Neuronal stem cell (in vitro differentiated cells): ENCODE measurements at regions not wholly inside any gene's neighbourhood (a gene's known extent, or its start where the extent isn't known, plus 50 kb on each side); places are given as distances from the start of the nearest gene placed in this dataset.

ENCODE experiments used
- DNase-seq: peaks from one replicate; pipeline ENCODE4 v3.0.0-alpha.2; 2013; ENCODE audit warnings: low spot score
- H2AFZ ChIP-seq: one replicate; pipeline ENCODE4 v1.6.1; 2013; ENCODE audit warnings: mild to moderate bottlenecking, low read length, inconsistent platforms
- H2AK5ac ChIP-seq: 2 replicates; pipeline ENCODE4 v1.6.1; 2013; ENCODE audit warnings: low read depth, mild to moderate bottlenecking, inconsistent platforms, low read length, moderate library complexity, mixed read lengths
- H2BK120ac ChIP-seq: 2 replicates; pipeline ENCODE4 v1.6.1; 2013; ENCODE audit warnings: low read depth, mild to moderate bottlenecking, inconsistent platforms, low read length, moderate library complexity, mixed read lengths
- H2BK12ac ChIP-seq: one replicate; pipeline ENCODE4 v1.6.1; 2013; ENCODE audit warnings: low read length, inconsistent platforms
- H2BK15ac ChIP-seq: 2 replicates; pipeline ENCODE4 v1.6.1; 2013; ENCODE audit warnings: mild to moderate bottlenecking, low read length, inconsistent platforms, mixed read lengths
- H2BK5ac ChIP-seq: one replicate; pipeline ENCODE4 v1.6.1; 2013; ENCODE audit warnings: inconsistent platforms, mild to moderate bottlenecking, low read length, moderate library complexity
- H3K14ac ChIP-seq: one replicate; pipeline ENCODE4 v1.6.1; 2013; ENCODE audit warnings: low read length, inconsistent platforms
- H3K18ac ChIP-seq: 2 replicates; pipeline ENCODE4 v1.6.1; 2013; ENCODE audit warnings: low read length, inconsistent platforms
- H3K23ac ChIP-seq: 2 replicates; pipeline ENCODE4 v1.6.1; 2013; ENCODE audit warnings: low read depth, mild to moderate bottlenecking, mixed read lengths, low read length, inconsistent platforms; ENCODE audit not compliant: poor library complexity
- H3K27ac ChIP-seq: replicated peaks from 3 replicates; pipeline ENCODE4 v1.5.1; 2013; ENCODE audit warnings: low read length, inconsistent platforms
- H3K27me3 ChIP-seq, 3 experiments: 2 replicates each; pipeline ENCODE4 v1.6.1; 2013; ENCODE audit warnings: low read length in 3 of 3, mild to moderate bottlenecking in 2 of 3, inconsistent platforms in 1 of 3, low read depth in 1 of 3, mixed read lengths in 1 of 3, moderate library complexity in 1 of 3; ENCODE audit not compliant: control insufficient read depth in 3 of 3, insufficient read depth in 3 of 3
- H3K36me3 ChIP-seq, 2 donors: replicated peaks in 1 of 2; 2 replicates each; pipeline ENCODE4 v1.6.1; 2013; ENCODE audit warnings: low read length in 2 of 2; ENCODE audit not compliant: control insufficient read depth in 2 of 2, insufficient read depth in 2 of 2
- H3K4ac ChIP-seq: 2 replicates; pipeline ENCODE4 v1.6.1; 2013; ENCODE audit warnings: inconsistent platforms, mild to moderate bottlenecking, low read length, moderate library complexity
- H3K4me1 ChIP-seq, 2 donors: 1 replicate in 1 of 2; 2 replicates in 1 of 2; pipeline ENCODE4 v1.6.1; 2013; ENCODE audit warnings: low read length in 2 of 2, low read depth in 1 of 2; ENCODE audit not compliant: control insufficient read depth in 2 of 2, insufficient read depth in 1 of 2
- H3K4me2 ChIP-seq: one replicate; pipeline ENCODE4 v1.6.1; 2013; ENCODE audit warnings: mild to moderate bottlenecking, low read length, inconsistent platforms; ENCODE audit not compliant: insufficient read depth, poor library complexity, severe bottlenecking
- H3K4me3 ChIP-seq, 2 donors: 2 replicates each; pipeline ENCODE4 v1.5.1; 2013; ENCODE audit warnings: low read length in 2 of 2, mild to moderate bottlenecking in 2 of 2, inconsistent platforms in 1 of 2, moderate library complexity in 1 of 2
- H3K79me1 ChIP-seq: one replicate; pipeline ENCODE4 v1.6.1; 2013; ENCODE audit warnings: low read depth, mild to moderate bottlenecking, inconsistent platforms, low read length, moderate library complexity
- H3K9ac ChIP-seq: one replicate; pipeline ENCODE4 v1.6.1; 2013; ENCODE audit warnings: mild to moderate bottlenecking, low read depth, low read length, inconsistent platforms; ENCODE audit not compliant: poor library complexity
- H3K9me3 ChIP-seq, 2 donors: replicated peaks in 1 of 2; 2 replicates each; pipeline versions ENCODE3 to v1.6.1; 2013; ENCODE audit warnings: low read length in 2 of 2, mild to moderate bottlenecking in 2 of 2, inconsistent platforms in 1 of 2, low read depth in 1 of 2, mixed read lengths in 1 of 2, moderate library complexity in 1 of 2; ENCODE audit not compliant: control insufficient read depth in 2 of 2, insufficient read depth in 1 of 2
- H4K8ac ChIP-seq: one replicate; pipeline ENCODE4 v1.6.1; 2013; ENCODE audit warnings: low read depth, mild to moderate bottlenecking, inconsistent platforms, low read length, moderate library complexity
- H4K91ac ChIP-seq: one replicate; pipeline ENCODE4 v1.6.1; 2013; ENCODE audit warnings: low read length, low read depth, mild to moderate bottlenecking, inconsistent platforms; ENCODE audit not compliant: poor library complexity
- WGBS, 2 donors: extraction: QIAGEN DNeasy Blood & Tissue Kit; methylation state at CpG; one replicate each; pipeline ENCODE4 v1.1.7; 2013; ENCODE audit warnings: missing lambda C conversion rate in 2 of 2, mixed read lengths in 1 of 2; ENCODE audit not compliant: insufficient read length in 2 of 2, insufficient replicate concordance in 1 of 2; ENCODE audit errors: extremely low coverage in 2 of 2; 5-methylcytosine and 5-hydroxymethylcytosine counted together

DNA sequence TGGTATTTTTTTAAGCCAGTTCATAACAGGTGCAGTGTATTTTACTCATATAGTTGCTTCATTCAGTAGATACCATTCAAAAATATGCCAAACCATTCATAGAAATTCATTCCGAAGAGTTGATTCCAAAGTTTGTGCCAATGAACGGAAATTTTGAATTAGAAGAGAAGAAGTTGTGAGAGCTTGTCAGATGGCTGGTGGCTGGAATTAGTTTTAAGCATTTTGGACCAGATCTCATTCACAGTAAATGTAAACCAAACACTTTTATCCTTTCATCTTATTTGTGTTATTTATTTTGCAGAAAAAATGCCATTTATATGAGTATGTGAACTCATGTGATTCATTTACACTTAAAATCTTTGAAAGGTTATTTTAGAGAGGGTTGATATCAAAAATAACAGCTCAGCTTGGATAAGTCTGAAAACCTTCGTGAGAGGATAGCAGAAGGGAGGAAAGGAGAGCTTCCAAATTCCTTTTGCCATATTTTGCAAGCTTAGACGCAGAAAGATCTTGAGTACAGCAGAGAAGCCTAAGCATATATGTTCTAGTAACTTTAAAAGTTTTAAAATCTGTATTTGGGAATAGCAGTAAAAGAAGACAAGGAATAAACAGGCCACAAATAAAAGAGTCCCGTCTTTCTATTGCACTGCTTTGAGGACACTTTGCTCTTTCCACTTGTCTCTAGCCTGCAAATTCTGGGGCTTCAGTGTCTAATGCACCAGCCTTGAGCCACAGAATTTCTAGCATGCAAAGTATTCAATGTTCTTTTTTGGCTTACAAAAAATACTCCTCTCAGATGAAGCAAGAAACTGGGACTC is 253.6 kb upstream of the FLRT2 start:
- H2BK12ac ChIP-seq, result no peak overlapping the region
- H2BK120ac ChIP-seq, result no peak overlapping the region
- H2BK5ac ChIP-seq, result no peak overlapping the region
- no peak overlapping the region for H3K14ac ChIP-seq
- H3K27ac ChIP-seq, result no peak overlapping the region
- no peak overlapping the region for H4K91ac ChIP-seq
- no peak overlapping the region for H3K4me3 ChIP-seq
- DNase-seq, result no peak
- H3K4ac ChIP-seq, result no peak overlapping the region
- WGBS, 2 donors, result no CpG with 5 or more reads among the region's 5 CpGs
- no peak overlapping the region for H2BK15ac ChIP-seq
- no peak overlapping the region for H2AFZ ChIP-seq
- H3K9me3 ChIP-seq, result no peaks in the 10 kb centered on the region
- no peak overlapping the region for H4K8ac ChIP-seq
- no peaks in the 10 kb centered on the region for H3K36me3 ChIP-seq
- H3K4me1 ChIP-seq, result no peaks in the 10 kb centered on the region
- H3K79me1 ChIP-seq, result no peaks in the 10 kb centered on the region
- H3K23ac ChIP-seq, result no peak overlapping the region
- H3K9ac ChIP-seq, result no peak overlapping the region
- no peak overlapping the region for H3K18ac ChIP-seq
- no peaks in the 10 kb centered on the region for H3K27me3 ChIP-seq
- no peak overlapping the region for H3K4me2 ChIP-seq
- no peak overlapping the region for H2AK5ac ChIP-seq

GRCh38 chr14:85276979-85277228 is 253.0 kb upstream of the FLRT2 start:
- Histone ChIP-seq H3K79me1 (no peaks in the 10 kb centered on the region), H3K4me1 (no peaks in the 10 kb centered on the region)
- no peak for DNase-seq

GRCh38 chr14:85279407-85279806 is 250.5 kb upstream of the FLRT2 start:
- H3K4me2 ChIP-seq, result no peak overlapping the region
- no peaks in the 10 kb centered on the region for H3K4me1 ChIP-seq
- no peak overlapping the region for H4K8ac ChIP-seq
- H3K79me1 ChIP-seq, result no peaks in the 10 kb centered on the region
- no peak overlapping the region for H4K91ac ChIP-seq
- H3K27ac ChIP-seq, result no peak overlapping the region
- no peak overlapping the region for H2BK15ac ChIP-seq
- H3K4me3 ChIP-seq, result no peak overlapping the region
- H3K4ac ChIP-seq, result no peak overlapping the region
- H3K9me3 ChIP-seq, result no peaks in the 10 kb centered on the region
- WGBS, 2 donors, result no CpG with 5 or more reads among the region's 1 CpG
- no peak overlapping the region for H3K18ac ChIP-seq
- H2BK5ac ChIP-seq, result no peak overlapping the region
- H2BK120ac ChIP-seq, result no peak overlapping the region
- no peaks in the 10 kb centered on the region for H3K36me3 ChIP-seq
- H3K27me3 ChIP-seq, result no peaks in the 10 kb centered on the region
- H2BK12ac ChIP-seq, result no peak overlapping the region
- no peak for DNase-seq
- no peak overlapping the region for H3K14ac ChIP-seq
- no peak overlapping the region for H2AK5ac ChIP-seq
- H2AFZ ChIP-seq, result no peak overlapping the region
- no peak overlapping the region for H3K9ac ChIP-seq
- H3K23ac ChIP-seq, result no peak overlapping the region

More at GRCh38 chr14:85276979-85277228, 253.0 kb upstream of the FLRT2 start:
- H3K23ac ChIP-seq, result no peak overlapping the region
- no peak overlapping the region for H3K27ac ChIP-seq
- H2AK5ac ChIP-seq, result no peak overlapping the region
- H2BK5ac ChIP-seq, result no peak overlapping the region
- no peak overlapping the region for H4K91ac ChIP-seq
- no peak overlapping the region for H3K9ac ChIP-seq
- H3K4ac ChIP-seq, result no peak overlapping the region
- H4K8ac ChIP-seq, result no peak overlapping the region
- H2BK120ac ChIP-seq, result no peak overlapping the region
- WGBS, 2 donors, result no CpG with 5 or more reads among the region's 2 CpGs
- H3K27me3 ChIP-seq, result no peaks in the 10 kb centered on the region
- no peak overlapping the region for H3K4me2 ChIP-seq
- no peaks in the 10 kb centered on the region for H3K9me3 ChIP-seq
- H3K4me3 ChIP-seq, result no peak overlapping the region
- no peak overlapping the region for H3K14ac ChIP-seq
- H3K18ac ChIP-seq, result no peak overlapping the region
- no peak overlapping the region for H2AFZ ChIP-seq
- no peak overlapping the region for H2BK15ac ChIP-seq
- no peak overlapping the region for H2BK12ac ChIP-seq
- H3K36me3 ChIP-seq, result no peaks in the 10 kb centered on the region

GRCh38 chr14:85280074-85280473 is 249.9 kb upstream of the FLRT2 start:
- H2AK5ac ChIP-seq, result no peak overlapping the region
- H3K9me3 ChIP-seq, result no peaks in the 10 kb centered on the region
- no peak overlapping the region for H3K14ac ChIP-seq
- H3K4ac ChIP-seq, result no peak overlapping the region
- no peak overlapping the region for H3K4me3 ChIP-seq
- H3K4me2 ChIP-seq, result no peak overlapping the region
- no peak overlapping the region for H3K18ac ChIP-seq
- H3K23ac ChIP-seq, result no peak overlapping the region
- H4K8ac ChIP-seq, result no peak overlapping the region
- no peak overlapping the region for H3K9ac ChIP-seq
- no CpG with 5 or more reads among the region's 2 CpGs for WGBS, 2 donors
- no peak for DNase-seq
- H3K27me3 ChIP-seq, result no peaks in the 10 kb centered on the region
- no peak overlapping the region for H3K27ac ChIP-seq
- H2BK12ac ChIP-seq, result no peak overlapping the region
- H3K79me1 ChIP-seq, result no peaks in the 10 kb centered on the region
- H2BK120ac ChIP-seq, result no peak overlapping the region
- no peak overlapping the region for H2BK15ac ChIP-seq
- H2AFZ ChIP-seq, result no peak overlapping the region
- no peaks in the 10 kb centered on the region for H3K36me3 ChIP-seq
- no peak overlapping the region for H4K91ac ChIP-seq
- H2BK5ac ChIP-seq, result no peak overlapping the region
- H3K4me1 ChIP-seq, result no peaks in the 10 kb centered on the region
